Mesenteric fat pad (tissue), 1 donor: ENCODE measurements at regions not wholly inside any gene's neighbourhood (a gene's known extent, or its start where the extent isn't known, plus 50 kb on each side); places are given as distances from the start of the nearest gene placed in this dataset. TPM values are rescaled to one million over a fixed set of nuclear protein-coding genes. Genes with fewer than 3 reads are reported as not detected.

ENCODE experiments used
- DNase-seq: peaks from one replicate; pipeline ENCODE4 v3.0.0-alpha.2; 2020; ENCODE audit warnings: low spot score
- microRNA-seq: library from miRNA; unstranded; fragments of <30 nt; microRNA quantifications from one replicate; pipeline ENCODE4 v1.2.0, GENCODE V29; 2020; ENCODE audit warnings: borderline number of aligned reads
- donor health status: DM: yes; HTN: yes; CAD: no.

GRCh38 chr22:47238690-47239473 lies 476.4 kb downstream of the TBC1D22A start:
- no peak for DNase-seq

GRCh38 chr22:47237890-47238480 lies 475.5 kb downstream of the TBC1D22A start:
- no peak for DNase-seq

- DNase-seq: no peak
Observed at GRCh38 chr22:47236718-47237117, 474.3 kb downstream of the TBC1D22A start.

GRCh38 chr22:47236161-47236560 lies 473.7 kb downstream of the TBC1D22A start:
- DNase-seq: no peak

- peak; percentile 72 for DNase-seq
Observed at GRCh38 chr22:47233316-47234243, 471.1 kb downstream of the TBC1D22A start.

- peak; percentile 53 for DNase-seq
Observed at GRCh38 chr22:47232753-47233152, 470.3 kb downstream of the TBC1D22A start.

- peak; percentile 62 for DNase-seq
Observed at GRCh38 chr22:47232197-47232596, 469.7 kb downstream of the TBC1D22A start.

GRCh38 chr22:47231759-47232158 lies 469.3 kb downstream of the TBC1D22A start:
- no peak for DNase-seq

GRCh38 chr22:47230741-47231140 lies 468.3 kb downstream of the TBC1D22A start:
- peak; percentile 26 for DNase-seq

GRCh38 chr22:47230251-47230650 lies 467.8 kb downstream of the TBC1D22A start:
- DNase-seq: no peak

- DNase-seq: no peak
Observed at GRCh38 chr22:47228767-47229166, 466.3 kb downstream of the TBC1D22A start.

GRCh38 chr22:47225931-47226633 lies 463.6 kb downstream of the TBC1D22A start:
- peak; percentile 81 for DNase-seq

- peak; percentile 67 for DNase-seq
Observed at GRCh38 chr22:47225080-47225930, 462.9 kb downstream of the TBC1D22A start.

Small RNA genes lying in the stretch of these regions (microRNA-seq; reads per million reads assigned to microRNA genes)
- not detected for gene MIR3201
- 2.2 reads per million for gene MIR3667
- not detected for gene MIR4535
